ENCODE measurements at regions not wholly inside any gene's neighbourhood (a gene's known extent, or its start where the extent isn't known, plus 50 kb on each side); places are given as distances from the start of the nearest gene placed in this dataset.

DNA sequence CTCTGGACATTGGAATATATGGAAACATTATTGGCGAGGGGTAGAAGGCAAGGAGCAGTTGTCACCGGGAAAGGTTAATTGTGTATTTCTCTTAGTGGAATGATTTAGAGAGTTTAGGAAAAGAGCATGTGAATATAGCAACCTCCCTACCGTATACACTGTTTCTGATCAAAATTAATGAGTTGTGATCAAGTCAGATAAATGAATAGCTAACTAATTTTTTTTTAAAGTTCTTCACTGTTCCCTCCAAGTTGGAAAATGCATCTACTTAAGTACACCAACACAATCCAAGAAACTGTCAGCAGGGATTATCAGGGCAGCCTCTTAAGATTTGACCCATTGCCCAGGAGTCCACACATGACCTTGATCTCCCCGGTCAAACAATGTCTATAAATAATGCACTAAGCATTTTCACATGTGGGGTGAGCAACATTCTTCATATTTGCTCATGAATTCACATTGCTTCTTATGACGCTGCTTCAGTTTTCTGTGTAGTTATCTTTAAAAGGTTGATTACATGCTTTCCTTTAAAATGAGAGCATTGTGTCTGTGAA, 680.8 kb upstream of the NRSN1 start:
- no peak for TF ChIP-seq POLR2A (IDR thresholded peaks at IDR 0.05)
- no peak for TF ChIP-seq POLR2AphosphoS5 (IDR thresholded peaks at IDR 0.05)
- TF ChIP-seq, protein P1, sequence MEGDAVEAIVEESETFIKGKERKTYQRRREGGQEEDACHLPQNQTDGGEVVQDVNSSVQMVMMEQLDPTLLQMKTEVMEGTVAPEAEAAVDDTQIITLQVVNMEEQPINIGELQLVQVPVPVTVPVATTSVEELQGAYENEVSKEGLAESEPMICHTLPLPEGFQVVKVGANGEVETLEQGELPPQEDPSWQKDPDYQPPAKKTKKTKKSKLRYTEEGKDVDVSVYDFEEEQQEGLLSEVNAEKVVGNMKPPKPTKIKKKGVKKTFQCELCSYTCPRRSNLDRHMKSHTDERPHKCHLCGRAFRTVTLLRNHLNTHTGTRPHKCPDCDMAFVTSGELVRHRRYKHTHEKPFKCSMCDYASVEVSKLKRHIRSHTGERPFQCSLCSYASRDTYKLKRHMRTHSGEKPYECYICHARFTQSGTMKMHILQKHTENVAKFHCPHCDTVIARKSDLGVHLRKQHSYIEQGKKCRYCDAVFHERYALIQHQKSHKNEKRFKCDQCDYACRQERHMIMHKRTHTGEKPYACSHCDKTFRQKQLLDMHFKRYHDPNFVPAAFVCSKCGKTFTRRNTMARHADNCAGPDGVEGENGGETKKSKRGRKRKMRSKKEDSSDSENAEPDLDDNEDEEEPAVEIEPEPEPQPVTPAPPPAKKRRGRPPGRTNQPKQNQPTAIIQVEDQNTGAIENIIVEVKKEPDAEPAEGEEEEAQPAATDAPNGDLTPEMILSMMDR (IDR thresholded peaks at IDR 0.05 in 8 of 11, conservative IDR thresholded peaks at IDR 0.05 in 3 of 11), result no peak
